ENCODE measurements at regions not wholly inside any gene's neighbourhood (a gene's known extent, or its start where the extent isn't known, plus 50 kb on each side); places are given as distances from the start of the nearest gene placed in this dataset.

DNA sequence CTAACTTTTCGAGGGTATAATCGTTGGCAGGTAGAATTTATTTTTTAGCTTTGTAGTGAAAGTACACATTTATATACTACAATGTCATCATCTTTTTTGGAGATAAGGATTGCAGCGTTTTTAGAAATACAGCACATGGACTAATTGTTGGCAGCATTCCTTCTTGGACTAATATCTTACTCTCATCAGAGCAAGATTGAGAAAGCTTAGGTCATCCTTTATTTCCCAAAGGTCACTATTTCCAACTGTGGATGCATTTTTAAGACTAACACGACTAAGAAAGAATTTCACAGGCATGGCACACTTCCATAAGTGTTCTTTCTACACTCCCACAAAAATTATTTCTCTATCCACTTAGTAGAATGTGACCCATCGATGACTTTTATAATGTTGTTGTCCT lies 732.3 kb downstream of the NCAM2 start:
- DNase-seq, result no peak

GRCh38 chr21:21731626-21732025 lies 733.4 kb downstream of the NCAM2 start:
- no peak for DNase-seq

GRCh38 chr21:21734088-21734487 lies 735.9 kb downstream of the NCAM2 start:
- no peak for DNase-seq

- no peak for DNase-seq
These were observed 739.0 kb downstream of the NCAM2 start for GRCh38 chr21:21737186-21737585.

GRCh38 chr21:21740207-21740606 lies 742.0 kb downstream of the NCAM2 start:
- DNase-seq, result no peak

DNA sequence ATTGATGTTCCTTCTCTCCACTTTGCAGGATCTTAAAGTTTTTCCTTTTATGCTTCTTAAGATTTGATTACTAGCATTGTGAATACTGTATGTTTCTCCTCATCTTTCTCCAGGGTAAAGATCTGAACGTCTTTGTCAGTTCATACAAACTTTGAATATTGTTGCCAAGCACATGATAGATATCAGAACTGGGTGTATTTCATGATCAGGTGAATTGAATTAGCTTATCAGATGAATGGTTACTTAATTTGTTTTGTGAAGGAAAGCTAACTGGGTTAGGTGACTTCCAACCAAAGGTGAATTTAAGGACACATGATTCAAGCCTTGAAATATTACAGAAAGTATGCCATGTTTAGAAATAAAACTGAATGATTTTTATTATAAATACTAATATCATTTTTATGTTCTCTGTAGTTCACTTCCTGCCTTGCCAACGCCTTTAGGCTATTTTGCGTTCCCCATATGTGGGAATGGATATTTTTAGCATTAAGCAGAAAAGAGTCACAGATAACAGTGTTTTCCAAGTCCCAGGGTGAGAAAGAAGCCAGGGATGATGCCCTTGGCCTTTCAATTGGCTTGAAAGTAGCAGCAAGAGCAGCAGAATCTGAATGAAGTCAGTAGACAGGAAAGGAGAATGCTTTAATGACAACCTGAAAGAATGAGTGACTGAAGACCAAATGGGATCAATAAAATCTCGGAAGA lies 752.1 kb downstream of the NCAM2 start:
- DNase-seq, result no peak

- DNase-seq, result no peak
These were observed 753.1 kb downstream of the NCAM2 start for GRCh38 chr21:21751286-21751685.

- no peak for DNase-seq
These were observed 764.6 kb downstream of the NCAM2 start for GRCh38 chr21:21762855-21763254.

- no peak for DNase-seq
These were observed 766.1 kb downstream of the NCAM2 start for GRCh38 chr21:21764281-21764680.

- DNase-seq, result no peak
These were observed 769.1 kb downstream of the NCAM2 start for GRCh38 chr21:21767276-21767675.

- no peak for DNase-seq
These were observed 790.4 kb downstream of the NCAM2 start for GRCh38 chr21:21788591-21788990.

DNA sequence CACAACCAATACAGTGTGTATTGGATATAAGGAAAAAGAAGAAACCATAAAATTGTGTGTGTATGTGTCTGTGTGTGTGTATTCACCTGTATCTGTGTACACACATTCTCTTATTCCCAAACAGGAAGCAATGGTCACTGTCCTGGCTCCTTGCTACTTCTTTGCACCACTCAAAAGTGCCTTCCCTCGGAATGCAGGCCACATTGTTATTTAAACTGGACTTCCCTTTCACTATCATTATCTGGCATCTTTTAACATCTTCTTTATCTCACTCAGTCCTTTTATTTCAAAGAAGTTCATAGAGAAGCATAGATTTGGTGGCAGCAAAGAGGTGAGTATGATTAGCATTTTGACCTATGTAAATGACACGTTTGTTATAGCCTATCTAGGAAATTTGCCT lies 803.7 kb downstream of the NCAM2 start:
- DNase-seq, result no peak

DNA sequence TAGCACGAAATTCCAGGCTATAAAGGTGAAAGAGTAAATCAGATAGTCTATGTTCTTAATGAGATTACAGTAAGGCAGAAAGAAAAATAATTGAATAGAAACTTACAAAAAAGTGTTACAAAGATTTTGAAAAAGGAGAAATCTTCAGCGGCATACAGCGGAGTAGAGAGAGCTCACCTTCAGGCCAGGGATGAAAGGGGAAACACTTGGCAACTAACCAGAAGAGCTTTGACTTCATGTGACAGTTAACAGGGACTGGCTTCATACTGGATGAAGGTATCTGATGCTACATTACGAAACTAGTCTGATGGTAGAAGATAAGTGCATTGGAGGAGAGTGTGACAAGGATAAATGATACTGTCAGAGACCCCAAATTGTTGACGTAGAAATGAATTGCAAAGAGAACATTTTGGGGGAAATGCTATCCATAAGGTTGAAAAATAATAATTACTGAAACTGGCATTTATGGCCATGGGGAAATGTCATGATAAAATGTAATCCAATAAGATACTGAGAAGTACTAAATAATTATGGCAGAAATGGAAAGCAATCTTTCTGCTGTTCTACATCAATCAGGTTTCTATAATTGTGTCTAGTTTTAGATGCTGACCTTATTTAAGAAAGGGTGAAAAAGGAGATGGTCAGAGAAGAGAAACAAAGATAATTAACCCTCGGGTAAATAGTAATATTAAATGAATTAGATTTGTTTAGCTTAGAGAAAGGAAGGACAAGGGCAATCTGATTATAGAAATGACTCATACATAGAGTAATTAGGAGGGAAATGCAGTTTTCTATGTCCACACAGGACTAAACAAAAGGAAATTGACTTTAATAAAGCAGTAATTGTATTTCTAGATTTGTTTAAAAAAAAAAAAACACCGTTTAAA lies 808.7 kb downstream of the NCAM2 start:
- no peak for DNase-seq

DNA sequence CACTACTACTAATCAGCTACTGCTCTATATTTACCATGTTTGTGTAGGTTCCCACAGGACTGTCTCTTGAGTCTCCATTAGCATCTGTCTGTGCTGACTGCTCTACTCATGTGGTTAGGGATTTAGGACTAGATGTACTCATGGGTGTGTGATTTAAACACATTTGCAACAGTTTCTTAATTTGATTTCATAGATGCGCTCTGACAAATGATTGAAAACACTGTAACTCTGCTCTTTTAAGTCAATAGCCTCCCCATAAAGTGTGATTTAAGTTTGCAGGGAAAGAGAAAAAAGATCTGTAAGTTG lies 809.3 kb downstream of the NCAM2 start:
- DNase-seq, result no peak

- DNase-seq, result no peak
These were observed 815.1 kb downstream of the NCAM2 start for GRCh38 chr21:21813289-21813688.

DNA sequence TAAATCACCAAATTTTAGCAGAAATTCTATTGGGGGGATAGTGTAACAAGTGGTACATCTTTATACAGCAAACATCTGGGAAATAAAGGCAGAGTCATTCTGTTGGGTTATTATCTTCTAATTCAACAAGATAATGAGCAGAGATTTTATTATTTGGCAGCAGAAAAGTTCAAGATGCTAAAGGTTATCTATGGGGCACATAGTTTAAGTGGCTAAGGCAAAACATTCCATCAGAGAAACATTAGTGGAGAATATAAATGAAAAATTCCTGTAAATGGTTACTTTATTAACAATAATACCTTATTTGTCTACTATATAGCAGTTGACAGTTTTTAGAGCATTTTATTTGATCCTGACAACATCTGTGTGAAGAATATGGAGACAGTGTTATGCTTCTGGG lies 815.7 kb downstream of the NCAM2 start:
- DNase-seq, result no peak

- DNase-seq, result no peak
These were observed 818.6 kb downstream of the NCAM2 start for GRCh38 chr21:21816778-21817177.

GRCh38 chr21:21818898-21819297 lies 820.7 kb downstream of the NCAM2 start:
- DNase-seq, result no peak

GRCh38 chr21:21828130-21828529 lies 829.9 kb downstream of the NCAM2 start:
- no peak for DNase-seq

DNA sequence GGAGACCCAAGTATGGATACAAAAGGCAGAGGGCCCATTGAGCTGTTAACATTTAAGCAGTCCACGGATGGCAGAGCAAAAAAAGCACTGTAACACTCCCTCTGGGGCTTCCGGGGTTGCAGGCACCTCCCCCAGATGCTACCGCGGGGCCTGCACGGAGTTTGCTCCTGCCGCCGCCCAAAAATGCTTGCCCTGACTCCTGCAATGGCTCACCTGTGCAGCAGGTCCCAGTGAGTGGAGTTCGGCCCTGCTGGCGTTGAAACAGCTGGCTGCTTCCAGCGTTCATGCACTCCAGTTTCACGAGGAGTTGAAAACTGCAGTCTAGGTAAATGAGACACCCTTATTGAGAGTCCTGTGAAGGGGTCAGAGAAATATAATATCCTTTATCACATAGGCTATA lies 832.8 kb downstream of the NCAM2 start:
- DNase-seq, result no peak

DNA sequence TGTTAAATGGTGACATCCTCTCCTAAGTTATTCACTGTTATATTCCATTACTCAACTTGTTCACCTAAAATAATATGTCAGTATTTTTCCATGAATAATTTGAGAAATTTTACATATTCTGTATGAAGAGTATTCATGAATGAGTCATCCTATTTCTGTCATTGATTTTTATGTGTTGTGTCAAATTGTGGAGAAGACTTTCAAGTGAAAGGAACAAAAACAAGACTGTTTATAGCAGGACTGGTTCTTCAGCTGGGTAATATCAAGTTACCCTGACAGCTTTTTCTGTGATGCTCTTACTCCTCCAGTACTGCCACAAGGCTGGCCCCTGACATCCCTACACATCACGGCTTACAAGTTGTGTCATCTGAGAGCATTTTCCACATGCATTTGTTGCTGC lies 847.7 kb downstream of the NCAM2 start:
- DNase-seq, result no peak

GRCh38 chr21:21851205-21851604 lies 853.0 kb downstream of the NCAM2 start:
- DNase-seq, result no peak

GRCh38 chr21:21851657-21852056 lies 853.4 kb downstream of the NCAM2 start:
- no peak for DNase-seq

DNA sequence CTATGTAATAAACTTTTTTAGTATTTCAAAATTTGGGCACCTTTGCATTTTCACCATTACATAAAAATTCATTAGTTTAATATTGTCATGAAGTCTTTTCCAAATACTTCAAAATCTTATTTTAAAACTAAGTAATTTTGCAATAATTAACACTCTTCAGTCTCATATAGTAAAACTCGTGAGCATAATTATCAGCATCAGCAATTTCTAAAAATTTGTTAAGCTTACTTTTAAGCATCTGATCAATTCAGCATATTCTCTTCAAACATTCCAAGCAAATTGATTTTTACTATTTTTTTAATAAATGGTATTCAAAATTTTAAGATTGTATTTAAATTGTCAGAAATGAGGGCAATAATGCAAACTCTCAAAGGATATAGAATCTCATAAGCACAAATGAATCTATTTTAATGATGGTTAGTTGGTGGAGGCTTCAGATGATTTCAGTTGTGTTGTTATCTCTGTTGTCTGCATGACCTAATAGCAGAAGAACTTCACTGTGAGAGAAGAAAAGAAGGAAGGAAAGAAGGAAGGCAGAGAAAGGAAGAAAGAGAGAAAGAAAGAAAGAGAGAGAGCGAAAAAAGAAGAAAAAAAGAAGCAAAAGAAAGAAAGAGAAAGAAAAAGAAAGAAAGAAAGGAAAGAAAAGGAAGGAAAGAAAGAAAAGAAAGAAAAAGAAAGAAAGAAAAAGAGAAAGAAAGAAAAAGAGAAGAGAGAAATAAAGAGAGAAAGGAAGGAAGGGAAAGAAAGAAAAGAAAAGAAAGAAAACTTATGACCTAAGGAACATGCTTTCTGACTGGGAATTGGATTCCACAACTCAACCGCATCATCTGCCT lies 860.5 kb downstream of the NCAM2 start:
- DNase-seq, result no peak
